HG02973 (cell line): ENCODE measurements at regions not wholly inside any gene's neighbourhood (a gene's known extent, or its start where the extent isn't known, plus 50 kb on each side); places are given as distances from the start of the nearest gene placed in this dataset.

Source experiments
- ATAC-seq: cut with Tn5 transposase; IDR thresholded peaks from one replicate; pipeline ENCODE4 v1.9.1; 2021; ENCODE audit warnings: moderate library complexity; ENCODE audit not compliant: unreplicated experiment

DNA sequence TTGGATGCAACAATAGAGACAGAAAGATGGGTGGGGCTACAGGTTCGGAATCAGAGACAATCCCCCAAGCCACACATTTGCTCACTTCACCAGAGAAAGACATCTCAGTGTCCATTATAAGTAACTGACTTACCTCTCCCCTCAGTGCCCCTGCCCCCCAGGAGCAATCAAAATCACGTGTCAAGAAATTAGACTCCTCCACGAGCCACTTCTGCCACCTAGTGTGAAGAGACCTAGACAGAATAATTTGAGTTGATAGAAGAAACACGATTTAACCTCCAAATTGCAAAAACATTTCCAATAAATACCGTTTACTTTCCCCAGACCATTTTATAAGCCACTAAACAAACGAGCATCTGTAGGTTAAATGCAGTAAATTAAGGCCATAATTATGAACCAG, 123.2 kb downstream of the SLC30A10 start:
- ATAC-seq: no peak

DNA sequence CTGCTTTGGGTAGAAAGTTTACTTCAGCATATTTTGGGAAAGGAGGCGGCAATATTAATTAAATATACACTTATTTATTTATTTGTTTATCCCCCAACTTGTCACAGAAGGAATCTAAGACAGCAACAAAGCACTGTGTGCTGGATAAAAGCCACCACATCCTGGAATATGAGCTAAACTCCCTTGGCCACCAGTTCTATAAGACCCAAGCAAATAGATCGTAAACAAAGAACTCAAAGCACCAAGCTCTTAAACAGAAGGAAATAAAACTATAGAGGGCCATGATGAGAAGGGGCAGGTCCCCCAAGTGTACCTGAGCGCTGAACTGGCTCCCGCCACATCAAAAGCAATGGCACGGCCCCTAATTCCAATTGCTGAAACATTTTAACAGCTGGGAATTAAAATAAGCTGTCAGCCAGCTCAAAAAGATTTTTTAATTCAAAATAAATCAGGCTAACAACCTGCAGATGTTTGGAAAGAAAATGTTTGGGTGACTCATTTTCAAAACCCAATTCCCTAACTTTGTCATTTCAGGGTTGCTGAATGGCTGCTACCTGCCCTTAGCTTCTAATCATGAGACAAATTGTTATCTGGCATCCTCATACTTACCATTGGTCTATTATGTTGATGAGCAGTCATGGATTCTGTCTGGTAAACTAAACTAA, 127.1 kb downstream of the SLC30A10 start:
- ATAC-seq: no peak

DNA sequence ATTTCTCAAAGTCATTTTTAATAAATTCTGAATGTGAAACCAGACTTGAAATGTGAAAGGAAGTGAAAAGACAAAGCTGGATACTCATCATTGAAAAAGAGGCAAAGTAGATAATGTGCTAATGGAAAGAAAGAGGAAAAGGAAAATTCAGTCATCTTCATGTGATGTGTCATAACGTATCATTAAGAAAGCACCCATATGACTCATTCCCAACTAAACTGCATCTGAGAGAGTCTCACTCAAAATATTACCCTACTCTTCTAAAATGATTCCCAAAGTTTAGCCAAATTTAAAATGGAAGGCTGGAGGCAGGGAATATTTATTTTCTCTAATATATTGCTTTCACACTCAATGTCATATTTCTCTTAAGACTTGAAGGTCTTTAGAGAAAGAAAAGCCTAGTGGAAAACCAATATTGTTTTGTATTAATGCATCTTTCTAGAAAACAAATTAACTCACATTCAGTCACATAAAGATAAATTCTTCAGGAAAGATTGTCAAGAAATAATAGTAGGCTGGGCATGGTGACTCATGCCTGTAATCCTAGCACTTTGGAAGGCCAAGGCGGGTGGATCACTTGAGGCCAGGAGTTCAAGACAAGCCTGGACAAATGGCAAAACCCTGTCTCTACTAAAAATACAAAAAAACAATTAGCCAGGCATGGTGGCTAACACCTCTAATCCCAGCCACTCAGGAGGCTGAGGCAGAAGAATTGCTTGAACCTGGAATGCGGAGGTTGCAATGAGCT, 129.9 kb downstream of the SLC30A10 start:
- peak; percentile 67 for ATAC-seq

DNA sequence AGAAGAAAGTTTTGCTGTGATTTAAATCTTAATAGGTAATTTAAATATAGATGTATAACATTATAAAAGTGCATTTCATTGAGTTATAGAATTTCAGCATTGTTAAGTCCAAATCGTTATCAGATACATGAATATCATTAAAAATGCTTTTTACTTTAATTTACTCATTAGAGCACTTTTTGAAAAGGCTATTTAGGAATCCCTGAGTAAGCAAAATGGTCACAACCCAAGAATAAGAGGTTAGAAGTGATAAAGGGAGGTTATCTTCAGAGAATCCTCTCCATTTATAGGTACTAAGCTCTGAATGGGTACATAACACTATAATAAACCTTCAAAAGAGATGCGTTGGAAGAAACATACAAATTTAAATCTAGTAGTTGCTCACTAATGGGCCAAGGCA, 130.7 kb downstream of the SLC30A10 start:
- ATAC-seq: no peak

DNA sequence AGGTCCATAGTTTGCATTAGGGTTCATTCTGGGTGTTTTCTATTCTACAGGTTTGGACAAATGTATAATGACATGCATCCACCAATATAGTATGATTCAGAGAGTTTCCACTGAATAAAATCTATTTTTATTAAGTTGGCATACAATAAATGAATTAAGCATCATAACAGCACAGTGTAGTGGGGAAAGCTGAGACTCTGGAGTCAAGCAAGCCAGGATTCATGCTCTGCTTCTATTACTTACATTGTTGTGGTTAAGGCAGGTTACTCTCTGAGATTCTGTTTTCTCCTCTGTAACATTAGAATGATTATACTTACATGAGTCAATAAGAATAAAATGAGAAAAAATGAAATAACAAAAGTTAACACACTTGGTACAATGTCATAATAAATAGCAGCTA, 131.3 kb downstream of the SLC30A10 start:
- no peak for ATAC-seq

DNA sequence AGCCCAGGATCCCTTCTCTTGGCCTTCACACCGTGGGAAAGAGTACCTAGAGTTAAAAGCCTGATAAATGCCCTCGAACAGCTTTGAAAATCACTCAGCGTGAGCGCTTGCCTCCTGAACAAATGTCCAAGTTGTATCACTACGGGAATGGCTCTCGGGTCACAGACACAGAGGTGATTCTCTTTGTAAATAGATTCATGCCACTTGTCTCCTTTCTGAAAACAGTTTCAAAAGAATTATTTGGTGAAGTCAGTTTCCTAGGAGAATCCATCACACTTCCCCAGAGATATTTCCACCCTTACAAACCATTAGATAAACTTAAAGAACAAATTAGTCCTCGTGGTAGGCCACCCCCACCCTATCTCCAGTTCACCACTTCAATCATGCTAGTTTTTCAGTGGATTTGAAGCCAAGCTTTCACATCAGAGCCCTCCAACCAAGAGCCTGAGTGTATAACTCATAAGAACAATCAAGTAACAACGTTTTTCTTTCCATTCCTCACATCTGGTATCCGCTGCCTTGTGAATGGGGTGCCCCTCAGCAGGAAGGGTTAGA, 132.9 kb downstream of the SLC30A10 start:
- no peak for ATAC-seq

DNA sequence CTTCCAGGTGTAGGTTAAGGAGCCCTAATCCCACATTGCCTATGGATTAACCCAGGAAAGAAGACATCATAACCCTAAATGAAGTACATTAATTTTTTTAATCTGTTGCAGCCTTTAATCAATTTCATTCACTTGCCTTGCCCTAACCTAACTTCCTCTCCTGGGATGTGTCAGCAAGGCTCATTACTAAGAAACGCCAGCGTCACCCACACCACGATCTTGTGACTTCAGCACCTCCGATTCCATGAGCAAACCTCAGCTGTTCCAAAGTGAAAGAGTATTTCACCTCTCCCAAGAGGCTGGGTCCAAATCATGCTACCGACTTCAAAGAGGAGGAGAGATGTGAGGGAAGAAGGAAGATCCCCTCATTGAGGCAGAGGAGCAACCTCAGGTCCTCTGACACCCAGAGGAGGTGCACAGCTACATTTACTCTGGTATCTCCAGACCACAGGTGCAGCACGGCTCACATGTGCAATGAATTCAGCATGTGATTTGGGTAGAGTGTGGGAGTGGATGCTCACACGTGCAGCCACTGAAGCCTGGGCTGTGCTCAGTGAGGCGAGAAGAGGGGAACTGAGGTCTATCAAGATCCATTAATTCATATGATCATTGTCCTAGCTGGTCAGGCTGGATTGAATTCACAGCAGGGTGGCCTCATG, 134.1 kb downstream of the SLC30A10 start:
- peak; percentile 74 for ATAC-seq

DNA sequence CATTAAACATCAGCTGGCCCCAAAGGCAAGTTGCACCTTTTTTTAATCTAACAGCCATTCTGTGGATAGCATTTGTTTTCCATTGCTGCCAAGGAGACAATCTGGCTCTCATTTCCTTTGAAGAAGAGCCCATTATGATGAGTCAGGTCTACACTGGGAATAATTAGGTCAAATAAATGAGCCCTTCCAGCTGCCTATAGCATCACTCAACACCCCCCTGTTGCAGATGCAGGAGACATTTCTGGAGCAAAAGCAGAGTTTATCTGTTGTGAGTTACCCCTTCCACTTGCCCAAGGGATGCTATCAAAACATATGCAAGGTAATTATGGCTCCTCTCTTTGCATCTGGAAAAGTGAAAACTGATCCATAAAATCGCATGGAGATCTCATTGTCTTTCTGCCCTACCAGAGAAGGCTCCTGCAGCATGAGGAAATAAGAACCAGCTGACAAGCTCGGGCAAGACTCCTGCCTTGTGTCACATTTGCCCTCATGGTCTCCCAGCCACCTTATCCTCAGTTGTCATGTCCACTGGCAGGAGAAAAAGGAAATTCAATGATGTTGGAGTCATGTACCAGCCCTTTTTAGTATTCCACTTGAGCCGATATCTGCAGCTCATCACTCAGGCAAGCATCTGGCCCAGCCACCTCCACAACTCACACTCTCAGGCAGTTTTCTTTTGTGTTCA, 135.9 kb downstream of the SLC30A10 start:
- no peak for ATAC-seq

DNA sequence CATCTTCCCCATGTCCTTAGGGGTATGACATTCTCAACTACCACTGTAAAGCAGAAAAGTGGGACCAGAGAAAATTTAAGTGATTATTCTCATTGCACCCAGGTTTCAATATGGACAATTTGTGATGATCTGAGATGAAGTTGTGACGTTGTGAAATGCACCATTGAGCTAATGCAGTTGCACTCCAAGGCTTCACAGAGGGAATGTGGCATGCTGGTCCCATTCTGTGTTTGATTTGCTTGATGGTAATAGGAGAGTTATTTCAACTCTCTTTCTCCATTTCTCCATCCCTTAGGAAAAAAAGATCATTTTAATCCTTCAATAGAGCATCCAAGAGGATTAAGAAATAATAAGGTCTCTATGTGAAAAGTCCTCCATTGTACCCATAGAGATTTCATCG, 136.6 kb downstream of the SLC30A10 start:
- no peak for ATAC-seq

DNA sequence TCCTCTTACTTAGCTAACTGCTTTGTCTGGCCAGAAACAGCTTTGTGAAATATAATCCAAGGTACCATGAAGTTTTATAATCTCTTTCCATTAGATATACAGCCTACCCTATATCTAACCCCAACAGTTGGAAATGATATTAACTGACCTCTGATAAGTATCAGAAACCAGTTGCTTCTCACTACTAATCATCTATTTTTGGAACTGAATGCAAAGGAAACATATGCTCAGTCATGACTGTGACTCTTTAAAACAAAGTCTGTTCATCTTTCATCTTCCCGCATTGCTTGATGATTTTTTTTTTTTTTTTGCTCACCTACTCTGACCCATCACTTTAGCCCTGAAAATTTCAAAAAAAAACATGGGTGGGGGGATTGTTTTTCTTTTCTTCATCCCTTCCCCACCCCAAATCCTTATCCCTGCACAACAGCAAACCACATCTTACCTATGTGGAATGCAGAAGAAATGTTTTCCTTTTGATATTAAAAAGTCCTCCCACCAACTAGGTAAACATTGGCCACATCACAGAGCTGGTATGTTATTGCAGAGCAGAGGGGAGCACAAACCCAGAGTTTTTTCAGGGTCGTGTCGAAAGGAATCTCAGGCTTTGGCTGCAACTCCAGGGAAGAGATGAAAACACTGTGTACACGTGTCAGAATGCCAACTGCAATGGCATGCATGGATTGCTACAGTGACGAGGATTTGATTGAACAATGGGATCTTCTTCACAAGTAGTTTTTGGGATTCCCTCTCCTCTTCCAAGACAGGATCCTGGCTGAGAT, 137.3 kb downstream of the SLC30A10 start:
- ATAC-seq: no peak

DNA sequence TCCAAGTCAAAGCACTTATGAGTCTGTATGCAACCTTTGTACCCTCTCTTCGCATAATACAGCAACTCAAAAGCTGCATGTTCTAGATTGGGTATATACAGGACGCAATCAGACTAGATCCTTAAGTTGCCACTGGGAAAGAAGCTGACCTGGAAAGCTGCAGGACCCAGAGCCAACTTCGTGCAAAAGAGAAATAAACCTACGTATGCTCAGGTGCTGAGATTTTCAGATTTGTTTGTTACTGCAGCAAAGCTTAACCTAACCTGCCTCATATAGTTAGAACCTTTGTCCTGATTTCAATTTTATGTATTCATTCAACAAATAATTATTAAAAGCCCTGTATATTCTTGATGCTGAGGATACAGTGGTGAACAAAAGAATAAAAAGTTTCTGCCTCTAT, 139.7 kb downstream of the SLC30A10 start:
- no peak for ATAC-seq

DNA sequence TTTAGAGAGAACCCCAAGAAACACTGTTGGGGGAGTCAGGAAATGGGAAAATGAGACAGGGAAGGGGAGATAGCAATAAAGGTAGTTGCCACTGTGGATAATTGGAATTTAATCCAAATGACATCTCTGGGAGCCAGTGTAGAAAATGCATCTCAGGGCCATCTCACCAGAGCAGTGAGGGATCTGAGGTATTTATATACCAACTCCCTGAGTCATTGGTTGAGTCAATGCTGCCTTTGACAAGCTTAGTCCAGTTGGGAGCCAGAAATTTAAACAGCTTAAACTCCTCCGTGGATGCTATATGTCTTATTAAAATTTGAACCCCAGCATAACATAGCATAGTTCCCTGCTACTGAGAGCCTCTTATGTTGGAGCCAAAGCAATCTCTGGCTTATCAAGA, 140.3 kb downstream of the SLC30A10 start:
- no peak for ATAC-seq

DNA sequence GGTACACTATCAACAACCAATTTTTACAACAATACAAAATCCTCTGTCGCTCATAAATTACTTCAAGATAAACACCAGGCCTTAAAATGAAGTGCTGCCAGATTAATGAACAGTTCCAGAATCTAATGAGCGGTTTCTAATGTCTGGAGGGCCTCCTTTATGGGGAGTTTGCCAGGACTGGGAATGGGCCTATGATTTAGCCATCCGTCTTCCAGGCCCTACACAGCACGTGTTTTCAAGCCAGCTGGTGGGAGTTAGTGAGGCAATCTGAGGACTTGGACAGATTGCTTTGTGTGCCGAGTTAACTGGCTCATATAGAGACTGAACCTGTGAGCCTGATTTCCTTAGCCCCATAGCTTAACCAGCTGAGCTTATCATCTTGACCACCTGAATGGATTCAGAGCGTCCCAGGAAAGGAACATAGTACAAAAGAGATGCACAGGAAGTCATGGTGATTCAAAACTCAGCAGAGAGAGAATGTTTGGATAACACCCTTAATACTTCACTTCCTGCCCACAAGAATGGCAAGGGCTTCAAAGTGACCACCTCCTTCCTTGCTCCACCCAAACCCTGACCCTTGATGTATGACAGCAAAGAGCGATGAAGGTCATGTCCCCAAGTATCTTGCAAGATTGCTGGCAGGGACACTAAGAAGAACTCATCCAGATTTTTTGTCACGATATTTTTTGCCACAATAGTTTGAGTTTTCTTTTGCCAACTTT, 143.5 kb downstream of the SLC30A10 start:
- ATAC-seq: no peak

DNA sequence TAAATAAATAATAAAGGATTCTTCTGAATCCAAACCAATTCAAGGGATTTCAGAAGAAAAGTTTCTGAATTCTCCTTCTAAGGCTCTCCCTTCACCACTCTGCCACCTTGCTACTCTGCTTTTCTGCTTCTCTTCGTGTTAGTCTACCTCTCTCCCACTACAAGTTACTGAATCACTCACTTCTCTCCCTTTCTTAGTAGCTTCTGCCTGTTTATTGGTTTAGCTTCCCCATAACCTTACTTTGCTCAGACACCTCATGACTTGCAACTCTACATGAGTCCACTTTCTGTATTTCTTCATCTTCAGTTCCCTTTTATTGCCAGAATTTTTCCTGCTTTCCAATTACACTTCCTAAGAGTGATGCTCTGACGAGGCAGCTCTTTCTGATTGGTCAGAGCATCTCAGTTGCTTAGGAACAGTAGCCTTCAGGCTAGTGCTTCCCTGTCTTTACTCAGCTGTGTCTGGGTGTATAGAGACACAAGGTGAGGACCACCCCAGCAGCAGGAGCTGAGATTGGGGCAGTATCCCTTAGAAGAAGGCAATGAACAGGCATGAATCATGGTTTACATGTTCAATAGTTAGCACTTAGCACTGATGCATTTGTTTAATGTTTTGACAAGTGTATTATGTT, 144.6 kb downstream of the SLC30A10 start:
- no peak for ATAC-seq

DNA sequence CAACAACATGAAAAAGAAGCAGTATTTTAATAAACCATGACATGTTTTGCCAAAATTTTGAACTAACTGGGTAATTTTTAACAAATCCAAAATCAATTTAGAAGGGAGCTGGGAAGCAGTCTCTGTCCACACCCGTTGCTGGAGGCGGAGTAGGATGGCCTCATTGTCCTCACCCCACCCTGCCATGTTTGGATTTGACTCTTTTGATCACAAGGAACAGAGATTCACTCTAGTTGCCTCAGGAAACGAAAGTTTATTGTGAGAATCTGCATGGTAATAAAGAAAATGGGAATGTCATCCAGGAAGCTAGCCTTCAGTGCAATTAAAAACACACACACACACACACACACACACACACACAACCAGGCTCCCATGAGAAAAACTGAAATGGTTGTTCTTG, 145.4 kb downstream of the SLC30A10 start:
- no peak for ATAC-seq

DNA sequence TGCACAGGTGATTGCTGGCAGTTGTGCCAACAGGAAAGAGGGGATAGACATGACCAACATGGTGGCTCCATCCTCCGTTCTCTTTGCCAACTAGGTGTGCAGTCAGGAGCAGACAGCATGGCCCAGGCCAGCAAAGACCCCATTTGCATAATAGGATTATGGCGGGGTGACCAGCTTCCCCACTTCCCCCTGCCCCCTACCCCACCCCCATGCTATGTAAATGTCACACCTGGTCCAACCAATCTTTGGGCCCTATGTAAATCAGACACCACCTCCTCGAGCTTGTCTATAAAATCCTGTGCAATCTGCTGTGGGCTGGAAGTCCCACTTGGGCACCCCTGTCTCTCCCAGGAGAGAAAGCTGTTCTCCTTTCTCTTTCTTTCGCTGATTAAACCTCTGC, 146.0 kb downstream of the SLC30A10 start:
- no peak for ATAC-seq

DNA sequence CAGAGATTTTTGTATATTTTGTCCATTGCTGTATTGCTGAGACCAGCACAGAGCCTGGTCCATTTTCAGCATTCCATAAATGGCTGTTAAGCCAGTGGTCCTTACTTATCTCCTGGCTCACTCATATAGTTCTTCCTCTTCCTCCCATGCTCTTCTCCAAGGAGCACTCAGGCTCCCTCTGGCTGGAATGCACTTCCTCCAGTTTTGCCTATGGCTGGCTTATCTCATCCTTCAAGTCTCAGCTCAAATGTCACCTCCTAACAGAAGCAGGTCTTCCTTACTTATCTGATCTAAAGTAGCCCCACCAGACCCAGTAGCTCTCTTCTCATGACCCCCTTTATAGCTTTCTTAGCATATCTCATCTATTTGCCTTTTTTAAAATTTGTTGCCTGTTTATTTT, 146.9 kb downstream of the SLC30A10 start:
- ATAC-seq: no peak

DNA sequence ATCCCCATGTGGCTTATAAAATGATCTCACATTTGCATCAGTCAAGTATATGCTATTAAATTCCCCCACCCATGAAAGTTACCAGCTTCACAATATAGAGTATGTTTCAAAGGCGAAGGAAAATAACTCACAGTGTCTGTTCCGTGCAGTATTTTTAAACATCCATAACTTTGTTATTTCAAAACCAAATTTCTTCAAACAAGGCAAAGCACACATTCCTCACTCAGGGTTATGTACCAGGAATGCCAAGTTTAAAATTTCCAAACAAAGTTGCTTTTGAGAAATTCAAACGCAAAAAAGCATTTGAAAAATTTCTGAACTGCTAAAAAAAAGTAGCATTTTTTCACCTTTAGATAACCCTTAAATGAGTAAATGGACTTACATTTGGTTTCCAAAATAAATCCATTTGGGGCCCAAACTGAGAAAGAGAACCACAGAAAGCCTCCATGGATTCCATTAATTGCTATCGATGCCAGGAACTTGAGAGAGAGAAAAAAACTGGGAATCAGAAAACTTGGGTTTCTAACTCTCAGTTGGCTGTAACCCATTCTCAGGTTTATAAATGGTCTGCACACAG, 149.5 kb downstream of the SLC30A10 start:
- no peak for ATAC-seq

DNA sequence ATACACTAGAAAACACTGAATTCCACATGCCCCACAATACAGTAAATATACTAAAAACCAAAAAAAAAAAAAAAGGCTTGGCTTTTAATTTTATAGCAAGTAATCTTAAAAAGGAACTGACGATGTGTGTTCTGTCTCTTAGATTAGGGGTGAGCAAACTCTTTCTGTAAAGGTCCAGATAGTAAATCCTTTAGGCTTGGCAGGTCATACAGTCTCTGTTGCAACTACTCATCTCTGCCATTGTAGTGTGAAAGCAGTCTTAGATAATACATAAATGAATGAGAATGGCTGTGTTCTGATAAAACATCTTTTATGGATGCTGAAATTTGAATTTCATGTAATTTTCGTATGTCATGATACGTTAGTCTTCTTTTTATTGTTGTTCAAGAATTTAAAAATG, 150.2 kb downstream of the SLC30A10 start:
- no peak for ATAC-seq
